ENCODE measurements at regions not wholly inside any gene's neighbourhood (a gene's known extent, or its start where the extent isn't known, plus 50 kb on each side); places are given as distances from the start of the nearest gene placed in this dataset.

DNA sequence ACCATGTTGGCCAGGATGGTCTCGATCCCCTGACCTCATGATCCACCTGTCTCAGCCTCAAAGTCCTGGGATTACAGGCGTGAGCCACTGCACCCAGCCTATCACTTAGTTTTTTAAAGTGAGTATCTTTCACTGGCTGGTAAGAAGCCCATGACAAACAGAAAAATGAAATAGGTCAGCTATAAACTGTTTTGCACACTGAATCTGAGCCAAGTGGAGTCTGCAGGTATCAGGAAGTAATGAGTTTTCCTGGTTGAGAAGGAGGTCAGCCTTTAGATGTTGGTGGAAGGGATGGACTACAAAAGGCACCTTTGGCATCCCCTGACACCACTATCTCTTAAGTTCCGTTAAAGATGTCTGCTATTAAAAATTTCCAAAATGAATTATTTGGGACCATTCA lies 345.1 kb downstream of the AASDHPPT start:
- POLR2A ChIA-PET, result no interaction called here
- CTCF ChIA-PET, result interaction anchor here (0.7 kb wide), 1 partner anchor 387 kb away, joined by 3 read pairs; no protein-coding TSS in a partner anchor
- no peaks in the 10 kb centered on the region for H3K9me3 ChIP-seq (ENCODE audit: control insufficient read depth, insufficient read depth, low read depth, low read length)
- no peak overlapping the region for H3K4me3 ChIP-seq (ENCODE audit: low read depth, low read length)
- TF ChIP-seq HOXD13 (CRISPR knock-in tag; IDR thresholded peaks at IDR 0.05; ENCODE audit: borderline replicate concordance) (no peak), ZNF776 (tag by site-specific recombination; IDR thresholded peaks at IDR 0.05; ENCODE audit: borderline replicate concordance) (no peak), ZNF2 (tag by site-specific recombination; IDR thresholded peaks at IDR 0.05) (no peak), ZNF292 (tag by site-specific recombination; IDR thresholded peaks at IDR 0.05; ENCODE audit: borderline replicate concordance, low read depth) (no peak), ZNF394 (tag by site-specific recombination; IDR thresholded peaks at IDR 0.05; ENCODE audit: borderline replicate concordance) (no peak), ZNF175 (tag by site-specific recombination; IDR thresholded peaks at IDR 0.05) (no peak), EGR2 (tag by site-specific recombination; IDR thresholded peaks at IDR 0.05; ENCODE audit: low read depth) (no peak), ZNF701 (tag by site-specific recombination; IDR thresholded peaks at IDR 0.05) (no peak), ZNF660 (tag by site-specific recombination; IDR thresholded peaks at IDR 0.05) (no peak), ZNF629 (tag by site-specific recombination; IDR thresholded peaks at IDR 0.05) (no peak), ZNF677 (tag by site-specific recombination; IDR thresholded peaks at IDR 0.05) (no peak), ZNF514 (tag by site-specific recombination; IDR thresholded peaks at IDR 0.05) (no peak), ZBTB7A (tag by site-specific recombination; IDR thresholded peaks at IDR 0.05; ENCODE audit: low read depth) (no peak)
- TF ChIP-seq, protein P1, sequence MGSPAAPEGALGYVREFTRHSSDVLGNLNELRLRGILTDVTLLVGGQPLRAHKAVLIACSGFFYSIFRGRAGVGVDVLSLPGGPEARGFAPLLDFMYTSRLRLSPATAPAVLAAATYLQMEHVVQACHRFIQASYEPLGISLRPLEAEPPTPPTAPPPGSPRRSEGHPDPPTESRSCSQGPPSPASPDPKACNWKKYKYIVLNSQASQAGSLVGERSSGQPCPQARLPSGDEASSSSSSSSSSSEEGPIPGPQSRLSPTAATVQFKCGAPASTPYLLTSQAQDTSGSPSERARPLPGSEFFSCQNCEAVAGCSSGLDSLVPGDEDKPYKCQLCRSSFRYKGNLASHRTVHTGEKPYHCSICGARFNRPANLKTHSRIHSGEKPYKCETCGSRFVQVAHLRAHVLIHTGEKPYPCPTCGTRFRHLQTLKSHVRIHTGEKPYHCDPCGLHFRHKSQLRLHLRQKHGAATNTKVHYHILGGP (tag by site-specific recombination; IDR thresholded peaks at IDR 0.05), result no peak
- TF ChIP-seq, protein P2, sequence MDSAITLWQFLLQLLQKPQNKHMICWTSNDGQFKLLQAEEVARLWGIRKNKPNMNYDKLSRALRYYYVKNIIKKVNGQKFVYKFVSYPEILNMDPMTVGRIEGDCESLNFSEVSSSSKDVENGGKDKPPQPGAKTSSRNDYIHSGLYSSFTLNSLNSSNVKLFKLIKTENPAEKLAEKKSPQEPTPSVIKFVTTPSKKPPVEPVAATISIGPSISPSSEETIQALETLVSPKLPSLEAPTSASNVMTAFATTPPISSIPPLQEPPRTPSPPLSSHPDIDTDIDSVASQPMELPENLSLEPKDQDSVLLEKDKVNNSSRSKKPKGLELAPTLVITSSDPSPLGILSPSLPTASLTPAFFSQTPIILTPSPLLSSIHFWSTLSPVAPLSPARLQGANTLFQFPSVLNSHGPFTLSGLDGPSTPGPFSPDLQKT (IDR thresholded peaks at IDR 0.05; ENCODE audit: borderline replicate concordance, low read depth, low read length), result no peak
- TF ChIP-seq, protein P3, sequence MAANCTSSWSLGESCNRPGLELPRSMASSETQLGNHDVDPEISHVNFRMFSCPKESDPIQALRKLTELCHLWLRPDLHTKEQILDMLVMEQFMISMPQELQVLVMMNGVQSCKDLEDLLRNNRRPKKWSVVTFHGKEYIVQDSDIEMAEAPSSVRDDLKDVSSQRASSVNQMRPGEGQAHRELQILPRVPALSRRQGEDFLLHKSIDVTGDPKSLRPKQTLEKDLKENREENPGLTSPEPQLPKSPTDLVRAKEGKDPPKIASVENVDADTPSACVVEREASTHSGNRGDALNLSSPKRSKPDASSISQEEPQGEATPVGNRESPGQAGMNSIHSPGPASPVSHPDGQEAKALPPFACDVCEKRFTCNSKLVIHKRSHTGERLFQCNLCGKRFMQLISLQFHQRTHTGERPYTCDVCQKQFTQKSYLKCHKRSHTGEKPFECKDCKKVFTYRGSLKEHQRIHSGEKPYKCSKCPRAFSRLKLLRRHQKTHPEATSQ (tag by site-specific recombination; IDR thresholded peaks at IDR 0.05), result no peak
- H3K27ac ChIP-seq (ENCODE audit: extremely low read depth, low read depth, low read length), result no peak overlapping the region
- H3K36me3 ChIP-seq (ENCODE audit: control insufficient read depth in 2 of 2, insufficient read depth in 1 of 2, low read length in 2 of 2), result no peaks in the 10 kb centered on the region
- no peaks in the 10 kb centered on the region for H3K4me1 ChIP-seq (ENCODE audit: control insufficient read depth, insufficient read depth, low read length)

DNA sequence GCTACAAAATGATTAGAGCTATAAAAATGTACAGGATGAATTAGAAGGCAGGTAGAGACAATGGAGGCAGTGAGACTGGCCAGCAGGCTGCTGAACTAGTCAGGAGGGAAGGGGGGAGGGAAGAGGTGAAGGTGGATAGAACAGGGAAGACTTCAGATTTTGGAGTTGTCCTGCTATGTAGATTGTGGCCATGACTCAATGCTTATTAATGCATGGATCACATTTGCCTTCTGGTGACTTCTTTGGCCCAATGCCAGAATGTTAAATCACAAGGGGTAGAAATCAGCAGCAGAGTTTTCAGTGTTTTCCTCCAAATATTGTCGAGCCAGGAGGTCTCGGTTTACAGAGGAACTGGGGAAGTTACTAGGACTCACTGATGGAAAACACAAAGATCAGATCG lies 346.6 kb downstream of the AASDHPPT start:
- ChIA-PET CTCF (interaction anchor here (0.6 to 0.7 kb wide), 6 partner anchors 100 to 1377 kb away, joined by 3 to 5 read pairs (median 4); no protein-coding TSS in a partner anchor), POLR2A (no interaction called here)
- Histone ChIP-seq H3K4me1 (ENCODE audit: control insufficient read depth, insufficient read depth, low read length) (no peaks in the 10 kb centered on the region), H3K9me3 (ENCODE audit: control insufficient read depth, insufficient read depth, low read depth, low read length) (no peaks in the 10 kb centered on the region), H3K27ac (ENCODE audit: extremely low read depth, low read depth, low read length) (no peak overlapping the region), H3K36me3 (ENCODE audit: control insufficient read depth in 2 of 2, insufficient read depth in 1 of 2, low read length in 2 of 2) (no peaks in the 10 kb centered on the region), H3K4me3 (ENCODE audit: low read depth, low read length) (no peak overlapping the region)
- TF ChIP-seq BCL11A (tag by site-specific recombination; IDR thresholded peaks at IDR 0.05; ENCODE audit: low read depth) (no peak), ZNF302 (tag by site-specific recombination; IDR thresholded peaks at IDR 0.05; ENCODE audit: low read depth) (no peak), SALL2 (tag by site-specific recombination; IDR thresholded peaks at IDR 0.05; ENCODE audit: borderline replicate concordance) (no peak), ZNF221 (tag by site-specific recombination; IDR thresholded peaks at IDR 0.05; ENCODE audit: borderline replicate concordance) (no peak), ZNF621 (tag by site-specific recombination; IDR thresholded peaks at IDR 0.05) (no peak), IKZF3 (tag by site-specific recombination; IDR thresholded peaks at IDR 0.05) (no peak), ZNF140 (tag by site-specific recombination; IDR thresholded peaks at IDR 0.05) (no peak), ZNF184 (tag by site-specific recombination; IDR thresholded peaks at IDR 0.05) (no peak)

Measured in HEK293 (cell line).